HG03342 (cell line): ENCODE measurements at regions not wholly inside any gene's neighbourhood (a gene's known extent, or its start where the extent isn't known, plus 50 kb on each side); places are given as distances from the start of the nearest gene placed in this dataset.

Experiments used
- ATAC-seq: cut with Tn5 transposase; IDR thresholded peaks from one replicate; pipeline ENCODE4 v1.9.1; 2021; ENCODE audit warnings: mild to moderate bottlenecking, moderate library complexity; ENCODE audit not compliant: unreplicated experiment

- no peak for ATAC-seq
These were observed 434.6 kb downstream of the ENC1 start for GRCh38 chr5:74205767-74206578.

- ATAC-seq = peak; percentile 61
These were observed 439.0 kb downstream of the ENC1 start for GRCh38 chr5:74201334-74202081.

- ATAC-seq = no peak
These were observed 440.0 kb downstream of the ENC1 start for GRCh38 chr5:74200560-74200959.

- no peak for ATAC-seq
These were observed 440.9 kb downstream of the ENC1 start for GRCh38 chr5:74199436-74200210.

GRCh38 chr5:74199005-74199404, 441.5 kb downstream of the ENC1 start:
- ATAC-seq = peak; percentile 33

GRCh38 chr5:74198156-74198555, 442.4 kb downstream of the ENC1 start:
- no peak for ATAC-seq

- peak; percentile 81 for ATAC-seq
These were observed 444.3 kb downstream of the ENC1 start for GRCh38 chr5:74196233-74196632.

GRCh38 chr5:74194196-74194595, 446.3 kb downstream of the ENC1 start:
- ATAC-seq = no peak

GRCh38 chr5:74192606-74193299, 447.8 kb downstream of the ENC1 start:
- ATAC-seq = no peak

- no peak for ATAC-seq
These were observed 452.0 kb downstream of the ENC1 start for GRCh38 chr5:74188351-74189105.

GRCh38 chr5:74187757-74188156, 452.8 kb downstream of the ENC1 start:
- ATAC-seq = no peak

GRCh38 chr5:74186356-74187315, 453.9 kb downstream of the ENC1 start:
- no peak for ATAC-seq

- ATAC-seq = no peak
These were observed 454.9 kb downstream of the ENC1 start for GRCh38 chr5:74185599-74185998.

- ATAC-seq = no peak
These were observed 455.9 kb downstream of the ENC1 start for GRCh38 chr5:74184649-74185048.

- ATAC-seq = no peak
These were observed 457.5 kb downstream of the ENC1 start for GRCh38 chr5:74183041-74183440.

- ATAC-seq = no peak
These were observed 457.9 kb downstream of the ENC1 start for GRCh38 chr5:74182603-74183002.

GRCh38 chr5:74179701-74180100, 460.8 kb downstream of the ENC1 start:
- ATAC-seq = no peak

GRCh38 chr5:74179179-74179578, 461.3 kb downstream of the ENC1 start:
- ATAC-seq = no peak

- no peak for ATAC-seq
These were observed 462.6 kb downstream of the ENC1 start for GRCh38 chr5:74177961-74178360.
